NCI-H2227 (cell line): ENCODE measurements at regions not wholly inside any gene's neighbourhood (a gene's known extent, or its start where the extent isn't known, plus 50 kb on each side); places are given as distances from the start of the nearest gene placed in this dataset.

Experiments
- DNase-seq: peaks from one replicate; lab custom pipeline; 2025; ENCODE audit not compliant: unreplicated experiment; lab: John Stamatoyannopoulos, UW

DNA sequence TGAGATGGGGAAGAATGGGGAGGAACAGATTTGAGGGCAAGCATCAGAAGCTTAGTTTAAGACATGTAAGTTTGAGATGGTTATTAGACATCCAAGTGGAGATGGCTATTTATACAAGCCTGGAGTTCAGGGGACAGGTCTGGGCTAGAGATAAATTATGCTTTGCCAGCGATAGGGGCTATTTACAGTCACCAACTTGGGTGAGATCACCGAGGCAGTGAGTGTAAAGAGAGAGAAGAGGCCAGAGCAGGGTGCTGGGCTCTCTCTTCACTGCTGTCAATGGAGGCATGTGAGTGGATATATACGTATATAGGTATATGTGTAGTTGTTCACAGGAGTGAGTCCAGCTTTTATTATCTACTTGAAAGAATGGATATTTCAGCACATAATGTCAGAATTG is 81.0 kb downstream of the QPCT start:
- no peak for DNase-seq

- no peak for DNase-seq
Observed at GRCh38 chr2:37427241-37427640, 82.8 kb downstream of the QPCT start.

DNA sequence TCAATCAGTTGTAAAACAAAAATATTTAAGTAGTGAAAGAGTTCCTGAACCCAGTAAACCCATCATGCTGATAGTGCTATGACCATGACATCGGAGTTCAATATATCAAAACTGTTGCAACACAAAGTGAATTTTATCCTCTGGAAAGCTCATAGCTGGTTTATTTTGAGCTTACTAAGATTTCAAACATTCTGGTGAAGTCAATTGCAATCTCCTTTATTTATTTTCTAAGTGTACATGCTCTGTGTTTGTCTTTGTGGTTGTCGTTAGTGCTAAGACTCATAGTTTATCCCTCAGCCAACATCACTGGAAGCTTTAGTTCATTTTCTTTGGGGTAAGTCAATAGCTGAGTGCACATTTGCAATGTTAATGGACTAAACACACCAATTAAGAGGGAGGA is 91.9 kb downstream of the QPCT start:
- DNase-seq = no peak

GRCh38 chr2:37439131-37439642 is 94.8 kb downstream of the QPCT start:
- DNase-seq = no peak

DNA sequence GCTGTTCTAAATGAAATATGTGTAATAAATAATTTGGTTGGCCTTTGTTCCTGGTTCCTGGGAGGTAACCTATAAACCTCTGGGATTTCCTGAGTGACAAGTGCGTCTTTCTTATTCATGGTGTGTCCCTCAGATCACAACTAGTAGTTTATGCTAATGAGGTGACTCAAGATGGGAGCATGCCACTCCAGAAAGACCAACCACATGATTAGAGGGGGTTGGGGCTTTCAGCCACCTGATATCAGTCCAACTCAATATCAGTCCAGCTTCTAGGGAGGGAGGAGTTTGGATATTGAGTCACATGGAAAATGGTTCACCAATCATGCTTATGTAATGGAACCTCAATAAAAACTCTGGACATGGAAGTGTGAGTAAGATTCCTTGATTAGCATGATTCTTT is 96.6 kb downstream of the QPCT start:
- DNase-seq = no peak

DNA sequence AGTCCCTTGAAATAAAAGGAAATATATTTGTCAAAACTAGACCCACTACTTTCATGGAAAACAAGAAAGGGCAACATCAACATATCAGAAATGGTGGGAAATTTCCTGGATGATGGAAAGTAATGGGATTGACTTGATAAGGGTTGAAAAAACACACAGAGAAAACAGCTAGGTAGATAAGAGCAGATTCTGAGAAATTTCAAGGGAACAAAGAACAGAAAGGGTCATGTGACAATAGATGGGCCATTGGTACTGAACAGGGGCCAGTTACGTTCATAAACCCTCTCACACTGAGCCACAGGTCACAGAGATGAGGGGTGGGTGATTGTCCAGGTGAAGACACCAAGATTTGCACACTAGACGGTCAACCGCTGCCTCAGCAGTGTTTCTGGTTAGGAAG is 98.7 kb downstream of the QPCT start:
- DNase-seq = no peak

- DNase-seq = no peak
Observed at GRCh38 chr2:37447446-37447845, 103.0 kb downstream of the QPCT start.

GRCh38 chr2:37448342-37449120 is 104.1 kb downstream of the QPCT start:
- no peak for DNase-seq

GRCh38 chr2:37449761-37450296 is 105.4 kb downstream of the QPCT start:
- DNase-seq = no peak

DNA sequence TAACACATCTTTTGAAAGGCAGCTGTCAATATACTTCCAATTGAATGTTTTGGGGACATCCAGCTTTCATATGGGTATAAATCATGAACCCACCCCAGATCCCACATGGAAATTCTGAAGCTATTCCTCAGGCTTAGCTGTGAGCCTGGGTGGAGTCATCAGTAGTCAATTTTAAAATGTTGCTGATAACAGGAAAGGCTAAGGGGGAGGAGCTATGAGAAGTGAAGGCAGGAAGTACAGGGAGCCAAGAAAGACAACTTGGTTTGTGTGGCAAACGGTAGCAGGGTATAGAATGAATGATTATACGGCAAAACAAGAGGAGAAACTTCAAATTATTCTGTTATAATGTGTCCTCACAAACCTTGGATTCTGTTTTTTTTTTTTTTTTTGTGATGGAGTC is 108.6 kb downstream of the QPCT start:
- no peak for DNase-seq

DNA sequence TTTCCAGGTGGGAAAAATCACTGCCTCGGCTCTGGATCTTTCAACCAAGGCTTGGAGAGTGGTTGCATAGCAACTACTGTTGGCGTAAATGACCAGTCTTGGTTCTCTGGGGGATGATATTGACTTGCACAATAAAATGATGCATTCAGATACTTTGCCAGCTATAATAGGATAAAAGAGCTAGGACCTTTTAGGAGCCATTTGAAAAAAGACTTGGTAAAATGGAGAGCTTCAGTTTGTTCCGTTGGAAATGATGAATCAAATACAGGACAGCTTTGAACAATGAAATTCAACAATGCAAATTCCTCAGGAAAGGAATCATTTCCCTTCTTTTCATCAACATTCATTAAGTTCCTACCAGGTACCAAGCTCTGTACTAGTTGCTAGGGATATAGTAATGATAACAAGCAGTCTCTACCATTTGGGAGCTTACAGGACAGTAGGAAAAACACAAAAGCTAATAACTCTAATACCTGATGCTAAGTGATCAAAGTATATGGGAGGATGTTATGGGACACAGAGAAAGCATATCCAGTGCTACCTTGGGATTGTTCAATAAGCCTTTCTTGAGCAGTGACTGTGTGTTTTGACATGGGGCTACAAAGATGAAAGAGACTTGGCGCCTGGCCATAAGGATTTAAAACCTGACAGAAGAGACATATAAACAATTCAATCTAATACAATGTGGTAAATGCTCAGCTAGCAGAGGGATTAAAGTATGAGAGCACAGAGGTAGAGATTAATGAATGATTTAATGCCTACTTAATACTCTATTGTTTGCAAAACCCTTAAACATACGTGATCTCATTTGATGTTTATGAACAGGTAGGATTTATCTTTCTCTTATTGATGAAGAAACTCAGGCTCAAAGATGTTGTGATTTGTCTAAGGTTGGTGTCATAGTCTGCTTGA is 110.7 kb downstream of the QPCT start:
- peak; percentile 41 for DNase-seq

DNA sequence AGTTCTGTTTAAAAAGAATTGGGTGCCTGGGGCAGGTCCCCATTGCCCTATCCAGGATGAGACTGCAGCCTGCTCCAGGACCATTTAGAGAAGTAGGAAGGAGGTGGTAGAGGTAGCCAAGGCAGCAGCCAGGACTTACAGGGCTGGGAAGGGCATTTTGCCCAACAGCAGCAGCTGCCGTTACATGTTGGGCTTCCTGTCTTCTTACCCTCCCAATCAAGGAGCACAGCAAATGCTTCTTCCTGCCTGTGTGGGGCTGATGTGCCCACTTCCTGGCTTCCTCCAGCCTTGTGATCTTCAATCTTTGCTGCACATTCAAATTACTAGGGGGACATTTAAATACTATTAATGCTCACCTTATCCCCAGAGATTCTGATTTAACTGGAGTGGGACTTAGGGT is 112.0 kb downstream of the QPCT start:
- no peak for DNase-seq

GRCh38 chr2:37457401-37457901 is 113.0 kb downstream of the QPCT start:
- DNase-seq = no peak

DNA sequence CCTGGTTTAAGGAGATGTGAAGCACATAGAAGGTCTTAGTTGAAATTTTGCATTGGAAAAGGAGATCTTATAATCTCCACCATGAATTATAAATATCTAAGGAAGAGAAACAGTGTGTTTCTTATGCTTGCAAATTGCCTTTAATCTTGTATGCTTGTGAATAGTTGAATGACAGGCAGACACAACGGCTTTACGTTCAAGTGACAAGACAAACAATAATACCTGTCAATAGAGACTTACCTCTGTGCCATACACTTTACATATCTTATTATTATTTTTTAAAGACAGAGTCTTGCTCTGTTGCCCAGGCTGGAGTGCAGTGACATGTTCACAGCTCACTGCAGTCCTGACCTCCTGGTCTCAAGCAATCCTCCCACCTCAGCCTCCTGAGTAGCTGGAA is 113.7 kb downstream of the QPCT start:
- DNase-seq = no peak

DNA sequence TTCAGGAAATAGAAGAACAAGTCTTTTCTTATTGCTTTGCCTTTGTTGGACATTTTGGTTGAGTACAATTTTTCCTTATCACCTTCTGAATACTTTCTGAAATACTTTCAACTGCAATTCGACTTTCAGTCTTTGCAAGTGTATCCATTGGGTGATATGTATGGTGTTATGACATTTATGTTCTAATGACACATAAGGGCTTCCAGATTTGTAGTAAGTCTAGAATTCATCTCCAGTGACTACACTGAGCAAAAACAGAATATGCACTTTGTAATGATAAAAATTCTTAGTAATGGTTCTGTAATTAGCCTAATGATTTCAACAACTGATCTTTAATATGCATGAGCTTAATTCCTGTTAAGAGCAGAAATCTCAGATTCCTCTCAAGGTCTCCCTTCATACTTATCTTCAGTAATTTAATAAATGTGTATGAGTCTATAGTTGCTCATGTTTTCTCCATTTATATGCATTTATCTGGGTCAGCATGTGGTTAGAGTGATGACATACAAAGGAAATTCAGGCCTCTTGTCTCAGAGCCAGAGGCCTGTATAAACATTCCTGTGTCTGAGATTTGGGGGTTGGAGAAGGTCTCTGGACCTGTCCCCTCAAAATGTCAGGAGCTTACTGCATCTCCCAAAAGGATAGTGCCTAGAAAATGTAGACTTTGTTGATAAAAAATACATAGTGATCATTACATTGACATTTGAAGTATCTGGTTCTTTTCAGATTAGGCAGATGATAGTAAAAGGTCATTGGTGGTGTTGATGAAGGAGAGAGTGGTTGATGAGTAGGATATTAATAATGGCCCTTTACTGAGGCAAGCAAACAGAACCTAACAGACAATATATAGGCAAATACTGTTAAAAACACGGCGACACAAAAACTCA is 114.9 kb downstream of the QPCT start:
- no peak for DNase-seq

DNA sequence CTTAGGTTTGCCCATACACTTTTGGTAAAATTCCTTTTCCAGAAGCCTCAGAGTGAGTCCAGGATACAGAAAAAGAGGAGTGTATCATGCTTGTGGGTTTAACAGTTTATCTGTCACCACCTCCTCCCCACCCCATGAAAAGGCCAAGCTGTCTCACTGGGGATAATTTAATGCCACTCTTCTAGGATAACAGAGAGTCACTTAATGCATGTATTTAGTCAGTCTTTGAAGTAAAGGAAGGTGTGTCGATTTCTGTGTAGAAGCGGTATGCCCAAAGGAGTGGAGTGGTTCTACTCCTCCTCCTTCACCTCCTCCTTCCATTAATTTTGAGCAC is 116.4 kb downstream of the QPCT start:
- no peak for DNase-seq

GRCh38 chr2:37464067-37464466 is 119.6 kb downstream of the QPCT start:
- DNase-seq = no peak

GRCh38 chr2:37466533-37467222 is 122.2 kb downstream of the QPCT start:
- DNase-seq = no peak

GRCh38 chr2:37468170-37468569 is 123.7 kb downstream of the QPCT start:
- no peak for DNase-seq

GRCh38 chr2:37469126-37469525 is 124.7 kb downstream of the QPCT start:
- no peak for DNase-seq
